Upper lobe of right lung (tissue), 1 donor: ENCODE measurements at regions not wholly inside any gene's neighbourhood (a gene's known extent, or its start where the extent isn't known, plus 50 kb on each side); places are given as distances from the start of the nearest gene placed in this dataset.

Experiments
- ATAC-seq: fragments of 200-7000 bp; cut with Tn5 transposase; one replicate; pipeline ENCODE4 v1.9.1; 2020; ENCODE audit warnings: mild to moderate bottlenecking, moderate library complexity
- DNase-seq: peaks from one replicate; pipeline ENCODE4 v3.0.0-alpha.2; 2020
- H3K27ac ChIP-seq: fragments of 200-600 bp; one replicate; pipeline ENCODE4 v1.8.0; 2022
- H3K27me3 ChIP-seq: fragments of 200-600 bp; one replicate; pipeline ENCODE4 v1.8.0; 2022; ENCODE audit warnings: mild to moderate bottlenecking
- H3K36me3 ChIP-seq: fragments of 200-600 bp; one replicate; pipeline ENCODE4 v1.8.0; 2022
- H3K4me1 ChIP-seq: fragments of 200-600 bp; one replicate; pipeline ENCODE4 v1.8.0; 2022
- H3K4me3 ChIP-seq: fragments of 200-600 bp; one replicate; pipeline ENCODE4 v1.8.0; 2022; ENCODE audit warnings: mild to moderate bottlenecking
- H3K9me3 ChIP-seq: fragments of 200-600 bp; one replicate; pipeline ENCODE4 v1.8.0; 2022
- CTCF ChIP-seq: fragments of 200-600 bp; IDR thresholded peaks from one replicate; pipeline ENCODE4 v1.8.0; 2022; ENCODE audit warnings: antibody characterized with exemption
- intact Hi-C: fragments of 100-400 bp; cut with DNase I; formaldehyde crosslinking; loops from one replicate; pipeline ENCODE4 v1.11.0; 2022
- donor health status: DM: no; HTN: yes; CAD: no; lungs with severe emphysema.

GRCh38 chr18:77894060-77894459 lies 644.4 kb downstream of the GALR1 start:
- ATAC-seq (no peak), DNase-seq (no peak)
- intact Hi-C loops = no loop called here
- Histone ChIP-seq H3K27me3 (no peaks in the 10 kb centered on the region), H3K27ac (no peak overlapping the region), H3K4me1 (no peaks in the 10 kb centered on the region), H3K9me3 (no peaks in the 10 kb centered on the region), H3K36me3 (no peaks in the 10 kb centered on the region), H3K4me3 (no peak overlapping the region)
- TF ChIP-seq CTCF = no peak

DNA sequence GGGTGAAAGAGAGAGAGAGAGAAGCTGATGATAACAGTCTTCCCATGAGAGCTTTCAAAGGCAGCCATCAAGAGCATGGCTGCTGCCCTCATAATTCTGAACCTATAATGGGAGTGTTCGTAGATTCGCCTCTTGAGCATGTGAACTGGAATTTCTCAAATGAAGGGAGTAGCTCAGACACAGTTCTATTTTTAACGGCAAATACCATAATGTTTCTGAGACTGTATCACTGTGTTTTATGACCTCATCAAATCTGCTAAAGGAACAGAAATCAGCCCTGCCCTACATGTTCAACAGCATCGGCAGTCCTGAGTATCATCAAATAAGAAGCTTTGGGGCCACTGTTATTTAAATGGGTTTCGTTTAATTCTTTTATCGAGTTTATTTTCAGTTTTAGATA lies 645.6 kb downstream of the GALR1 start:
- DNase-seq (no peak), ATAC-seq (no peak)
- H3K27me3 ChIP-seq = peaks cover 5% of the 10 kb centered on the region
- no peak for TF ChIP-seq CTCF
- intact Hi-C loops = no loop called here
- no peaks in the 10 kb centered on the region for H3K9me3 ChIP-seq
- no peak overlapping the region for H3K27ac ChIP-seq
- H3K4me3 ChIP-seq = no peak overlapping the region
- no peaks in the 10 kb centered on the region for H3K36me3 ChIP-seq
- H3K4me1 ChIP-seq = no peaks in the 10 kb centered on the region

- no peak overlapping the region for H3K27ac ChIP-seq
- no peaks in the 10 kb centered on the region for H3K36me3 ChIP-seq
- H3K9me3 ChIP-seq = no peaks in the 10 kb centered on the region
- no peak for TF ChIP-seq CTCF
- peaks cover 5% of the 10 kb centered on the region for H3K27me3 ChIP-seq
- ATAC-seq (peak; percentile 13), DNase-seq (no peak)
- intact Hi-C loops = no loop called here
- H3K4me1 ChIP-seq = no peaks in the 10 kb centered on the region
- H3K4me3 ChIP-seq = no peak overlapping the region
Measured at GRCh38 chr18:77896586-77897252, 647.1 kb downstream of the GALR1 start.

GRCh38 chr18:77897606-77898005 lies 648.0 kb downstream of the GALR1 start:
- ATAC-seq = no peak
- H3K4me1 ChIP-seq = no peaks in the 10 kb centered on the region
- no peaks in the 10 kb centered on the region for H3K36me3 ChIP-seq
- intact Hi-C loops = no loop called here
- no peak overlapping the region for H3K27ac ChIP-seq
- H3K4me3 ChIP-seq = no peak overlapping the region
- peaks cover 5% of the 10 kb centered on the region for H3K27me3 ChIP-seq
- H3K9me3 ChIP-seq = no peaks in the 10 kb centered on the region
- no peak for TF ChIP-seq CTCF
- DNase-seq = no peak

DNA sequence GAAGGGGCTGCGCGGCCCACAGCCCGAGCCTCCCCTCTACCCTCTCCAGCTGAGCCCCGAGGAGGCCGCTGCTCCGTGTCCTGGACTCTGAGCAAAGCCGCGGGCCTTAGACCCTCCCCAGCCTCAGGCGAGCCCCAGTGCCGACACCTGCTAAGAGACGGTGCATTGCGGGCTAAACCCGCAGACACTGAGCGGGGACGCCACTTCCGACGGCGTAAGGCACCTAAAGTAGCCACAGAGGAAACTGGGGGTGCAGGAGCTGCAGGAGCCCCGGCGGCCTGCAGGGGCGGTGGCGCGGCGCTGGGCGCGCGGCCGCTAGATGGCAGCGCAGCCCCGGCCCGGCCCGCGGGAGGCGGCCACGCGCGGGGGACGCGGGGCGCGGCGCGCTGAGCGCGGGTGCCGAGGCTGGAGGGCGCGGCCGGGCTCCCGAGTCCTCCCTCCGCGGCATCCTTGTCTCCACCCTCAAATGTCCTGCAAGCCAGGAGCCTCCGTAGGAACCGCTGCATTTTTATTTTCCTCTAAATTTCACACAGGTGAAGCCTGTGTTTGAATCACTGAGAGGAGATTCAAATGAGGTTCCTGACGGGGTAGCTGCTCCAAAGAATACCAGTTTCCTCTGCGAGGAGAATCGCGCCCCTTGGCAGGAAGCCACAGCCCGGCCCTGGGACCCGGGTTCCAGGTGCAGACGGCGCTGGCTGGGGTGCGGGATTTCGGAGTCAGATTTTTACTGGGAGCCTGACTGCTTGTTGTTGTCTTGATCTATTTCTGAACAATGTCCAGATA lies 650.5 kb downstream of the GALR1 start:
- H3K4me3 ChIP-seq = peak overlapping the region; percentile 37
- peak; percentile 67 for TF ChIP-seq CTCF
- no peaks in the 10 kb centered on the region for H3K9me3 ChIP-seq
- peak; percentile 97 for ATAC-seq
- H3K27me3 ChIP-seq = peaks cover 5% of the 10 kb centered on the region
- no peak for DNase-seq
- H3K36me3 ChIP-seq = no peaks in the 10 kb centered on the region
- no peak overlapping the region for H3K27ac ChIP-seq
- no peaks in the 10 kb centered on the region for H3K4me1 ChIP-seq
- intact Hi-C loops = no loop called here
